DOHH2 (cell line): ENCODE measurements at regions not wholly inside any gene's neighbourhood (a gene's known extent, or its start where the extent isn't known, plus 50 kb on each side); places are given as distances from the start of the nearest gene placed in this dataset.

Experiments
- EZH2phosphoT487 ChIP-seq: fragments of 200-600 bp; sonication (generic); IDR thresholded peaks from 2 replicates; pipeline ENCODE4 v1.6.1; 2017; ENCODE audit warnings: borderline replicate concordance, mild to moderate bottlenecking, antibody characterized with exemption, low read length, moderate library complexity, mixed read lengths
- TF ChIP-seq, protein P1 (sequence below): fragments of 200-600 bp; sonication (generic); IDR thresholded peaks from one replicate; pipeline ENCODE4 v1.5.1; 2014; ENCODE audit warnings: antibody characterized with exemption, mild to moderate bottlenecking, low read depth, low read length; ENCODE audit not compliant: poor library complexity, severe bottlenecking

GRCh38 chr12:45637706-45638105 is 91.8 kb upstream of the ARID2 start:
- TF ChIP-seq, protein P1, sequence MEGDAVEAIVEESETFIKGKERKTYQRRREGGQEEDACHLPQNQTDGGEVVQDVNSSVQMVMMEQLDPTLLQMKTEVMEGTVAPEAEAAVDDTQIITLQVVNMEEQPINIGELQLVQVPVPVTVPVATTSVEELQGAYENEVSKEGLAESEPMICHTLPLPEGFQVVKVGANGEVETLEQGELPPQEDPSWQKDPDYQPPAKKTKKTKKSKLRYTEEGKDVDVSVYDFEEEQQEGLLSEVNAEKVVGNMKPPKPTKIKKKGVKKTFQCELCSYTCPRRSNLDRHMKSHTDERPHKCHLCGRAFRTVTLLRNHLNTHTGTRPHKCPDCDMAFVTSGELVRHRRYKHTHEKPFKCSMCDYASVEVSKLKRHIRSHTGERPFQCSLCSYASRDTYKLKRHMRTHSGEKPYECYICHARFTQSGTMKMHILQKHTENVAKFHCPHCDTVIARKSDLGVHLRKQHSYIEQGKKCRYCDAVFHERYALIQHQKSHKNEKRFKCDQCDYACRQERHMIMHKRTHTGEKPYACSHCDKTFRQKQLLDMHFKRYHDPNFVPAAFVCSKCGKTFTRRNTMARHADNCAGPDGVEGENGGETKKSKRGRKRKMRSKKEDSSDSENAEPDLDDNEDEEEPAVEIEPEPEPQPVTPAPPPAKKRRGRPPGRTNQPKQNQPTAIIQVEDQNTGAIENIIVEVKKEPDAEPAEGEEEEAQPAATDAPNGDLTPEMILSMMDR = no peak
- no peak for TF ChIP-seq EZH2phosphoT487
